Stomach smooth muscle (tissue), 2 donors: ENCODE measurements at regions not wholly inside any gene's neighbourhood (a gene's known extent, or its start where the extent isn't known, plus 50 kb on each side); places are given as distances from the start of the nearest gene placed in this dataset.

Source experiments
- H3K27ac ChIP-seq: one replicate; pipeline ENCODE4 v1.7.0; 2013; ENCODE audit warnings: mild to moderate bottlenecking, low read length, inconsistent platforms
- H3K27me3 ChIP-seq, 2 donors: one replicate each; pipeline ENCODE4 v1.7.0; 2013; ENCODE audit warnings: low read length in 2 of 2; ENCODE audit not compliant: insufficient read depth in 2 of 2, control insufficient read depth in 1 of 2
- H3K36me3 ChIP-seq, 2 donors: one replicate each; pipeline ENCODE4 v1.7.0; 2013; ENCODE audit warnings: low read length in 2 of 2; ENCODE audit not compliant: control insufficient read depth in 2 of 2, insufficient read depth in 2 of 2
- H3K4me1 ChIP-seq: one replicate; pipeline ENCODE4 v1.7.0; 2013; ENCODE audit warnings: low read length; ENCODE audit not compliant: control insufficient read depth, insufficient read depth
- H3K4me3 ChIP-seq, 2 donors: one replicate each; pipeline ENCODE4 v1.7.0; 2013; ENCODE audit warnings: low read length in 2 of 2
- H3K9ac ChIP-seq, 2 donors: one replicate each; pipeline ENCODE4 v1.7.0; 2013; ENCODE audit warnings: low read length in 2 of 2, mild to moderate bottlenecking in 1 of 2
- H3K9me3 ChIP-seq, 2 donors: one replicate each; pipeline ENCODE4 v1.7.0; 2013; ENCODE audit warnings: low read length in 2 of 2; ENCODE audit not compliant: control insufficient read depth in 2 of 2
- donor health status: healthy.
- donor health status: Pancreatic carcinoma.

GRCh38 chr2:200013906-200014305 is 58.5 kb downstream of the MAIP1 start:
- no peaks in the 10 kb centered on the region for H3K36me3 ChIP-seq

GRCh38 chr2:200021449-200022114 is 66.2 kb downstream of the MAIP1 start:
- no peak overlapping the region for H3K27ac ChIP-seq
- H3K36me3 ChIP-seq: no peaks in the 10 kb centered on the region
- H3K9ac ChIP-seq: no peak overlapping the region
- H3K9me3 ChIP-seq: no peaks in the 10 kb centered on the region
- no peaks in the 10 kb centered on the region for H3K4me1 ChIP-seq
- H3K4me3 ChIP-seq: no peak overlapping the region
- no peaks in the 10 kb centered on the region for H3K27me3 ChIP-seq

More at GRCh38 chr2:200013906-200014305, 58.5 kb downstream of the MAIP1 start:
- Histone ChIP-seq H3K9ac (no peak overlapping the region), H3K27ac (no peak overlapping the region), H3K4me1 (no peaks in the 10 kb centered on the region), H3K27me3 (no peaks in the 10 kb centered on the region), H3K4me3 (no peak overlapping the region), H3K9me3 (no peaks in the 10 kb centered on the region)

- Histone ChIP-seq H3K4me1 (no peaks in the 10 kb centered on the region), H3K4me3 (no peak overlapping the region), H3K9ac (no peak overlapping the region), H3K27me3 (no peaks in the 10 kb centered on the region), H3K9me3 (no peaks in the 10 kb centered on the region), H3K36me3 (no peaks in the 10 kb centered on the region), H3K27ac (no peak overlapping the region)
Measured at GRCh38 chr2:200022511-200022910, 67.1 kb downstream of the MAIP1 start.

- Histone ChIP-seq H3K4me1 (no peaks in the 10 kb centered on the region), H3K4me3 (no peak overlapping the region), H3K9ac (no peak overlapping the region), H3K36me3 (no peaks in the 10 kb centered on the region), H3K9me3 (no peaks in the 10 kb centered on the region), H3K27ac (no peak overlapping the region), H3K27me3 (no peaks in the 10 kb centered on the region)
Measured at GRCh38 chr2:200023570-200023969, 68.2 kb downstream of the MAIP1 start.

- Histone ChIP-seq H3K9ac (no peak overlapping the region), H3K27me3 (no peaks in the 10 kb centered on the region), H3K9me3 (no peaks in the 10 kb centered on the region), H3K4me3 (no peak overlapping the region), H3K36me3 (no peaks in the 10 kb centered on the region), H3K27ac (no peak overlapping the region), H3K4me1 (no peaks in the 10 kb centered on the region)
Measured at GRCh38 chr2:200025717-200026116, 70.3 kb downstream of the MAIP1 start.

GRCh38 chr2:200026332-200027230 is 71.2 kb downstream of the MAIP1 start:
- no peak overlapping the region for H3K9ac ChIP-seq
- no peaks in the 10 kb centered on the region for H3K9me3 ChIP-seq
- H3K36me3 ChIP-seq: no peaks in the 10 kb centered on the region
- H3K27me3 ChIP-seq: no peaks in the 10 kb centered on the region
- H3K4me3 ChIP-seq: no peak overlapping the region
- H3K4me1 ChIP-seq: no peaks in the 10 kb centered on the region
- no peak overlapping the region for H3K27ac ChIP-seq

GRCh38 chr2:200028998-200029397 is 73.6 kb downstream of the MAIP1 start:
- no peaks in the 10 kb centered on the region for H3K4me1 ChIP-seq
- H3K27ac ChIP-seq: no peak overlapping the region
- H3K36me3 ChIP-seq: no peaks in the 10 kb centered on the region

GRCh38 chr2:200032895-200033294 is 77.5 kb downstream of the MAIP1 start:
- Histone ChIP-seq H3K4me3 (no peak overlapping the region), H3K27ac (no peak overlapping the region), H3K27me3 (no peaks in the 10 kb centered on the region), H3K36me3 (no peaks in the 10 kb centered on the region), H3K9ac (no peak overlapping the region), H3K9me3 (no peaks in the 10 kb centered on the region), H3K4me1 (no peaks in the 10 kb centered on the region)

More at GRCh38 chr2:200028998-200029397, 73.6 kb downstream of the MAIP1 start:
- H3K9me3 ChIP-seq: no peaks in the 10 kb centered on the region
- H3K27me3 ChIP-seq: no peaks in the 10 kb centered on the region
- H3K9ac ChIP-seq: no peak overlapping the region
- no peak overlapping the region for H3K4me3 ChIP-seq

- no peaks in the 10 kb centered on the region for H3K9me3 ChIP-seq
- H3K27me3 ChIP-seq: no peaks in the 10 kb centered on the region
- no peak overlapping the region for H3K4me3 ChIP-seq
- H3K4me1 ChIP-seq: no peaks in the 10 kb centered on the region
- no peak overlapping the region for H3K9ac ChIP-seq
- H3K36me3 ChIP-seq: no peaks in the 10 kb centered on the region
- no peak overlapping the region for H3K27ac ChIP-seq
Measured at GRCh38 chr2:200033929-200034328, 78.5 kb downstream of the MAIP1 start.

- no peak overlapping the region for H3K4me3 ChIP-seq
Measured at GRCh38 chr2:200034816-200035215, 79.4 kb downstream of the MAIP1 start.

More at GRCh38 chr2:200034816-200035215, 79.4 kb downstream of the MAIP1 start:
- Histone ChIP-seq H3K36me3 (no peaks in the 10 kb centered on the region), H3K9me3 (no peaks in the 10 kb centered on the region), H3K27ac (no peak overlapping the region), H3K27me3 (no peaks in the 10 kb centered on the region), H3K4me1 (no peaks in the 10 kb centered on the region), H3K9ac (no peak overlapping the region)
